K562 (cell line): ENCODE measurements at regions not wholly inside any gene's neighbourhood (a gene's known extent, or its start where the extent isn't known, plus 50 kb on each side); places are given as distances from the start of the nearest gene placed in this dataset.

ENCODE experiments used
- ATF3 ChIP-seq, 2 experiments: fragments of 450-650 bp in 1 of 2; sonication (generic) in 1 of 2; formaldehyde crosslinking in 1 of 2; IDR thresholded peaks in 1 of 2; conservative IDR thresholded peaks in 1 of 2; 2 replicates each; pipeline versions ENCODE4 v1.6.1 to v1.8.1; 2016 to 2023; ENCODE audit warnings: mild to moderate bottlenecking in 2 of 2, moderate library complexity in 2 of 2, inconsistent platforms in 1 of 2, missing genetic modification reagents in 1 of 2
- CTCF ChIP-seq, 3 experiments: IDR thresholded peaks in 2 of 3; conservative IDR thresholded peaks in 1 of 3; 2 replicates each; pipeline ENCODE4 v1.5.1; 2011 to 2012; ENCODE audit warnings: low read length in 3 of 3, mild to moderate bottlenecking in 3 of 3, control low read depth in 2 of 3, improper control_type of control experiment in 1 of 3, inconsistent platforms in 1 of 3, low read depth in 1 of 3, mixed read lengths in 1 of 3, moderate library complexity in 1 of 3; ENCODE audit not compliant: insufficient read depth in 2 of 3
- EZH2 ChIP-seq: IDR thresholded peaks from 2 replicates; pipeline ENCODE4 v1.6.1; 2012; ENCODE audit warnings: low read depth, mild to moderate bottlenecking, inconsistent platforms, low read length, borderline replicate concordance
- KAT2B ChIP-seq: IDR thresholded peaks from one replicate; pipeline ENCODE4 v1.6.1; 2012; ENCODE audit warnings: low read depth, mild to moderate bottlenecking, control low read depth, inconsistent platforms, low read length, moderate library complexity
- SIRT6 ChIP-seq: IDR thresholded peaks from one replicate; pipeline ENCODE4 v1.6.1; 2012; ENCODE audit warnings: low read depth, mild to moderate bottlenecking, control low read depth, inconsistent platforms, low read length, moderate library complexity
- ZZZ3 ChIP-seq: fragments of 450-650 bp; IDR thresholded peaks from 2 replicates; pipeline ENCODE4 v1.6.1; 2016; ENCODE audit warnings: antibody characterized with exemption, mild to moderate bottlenecking, moderate library complexity

- TF ChIP-seq CTCF (IDR thresholded peaks at IDR 0.05 in 2 of 3, conservative IDR thresholded peaks at IDR 0.05 in 1 of 3; ENCODE audit: insufficient read depth in 2 of 3, low read depth in 1 of 3, low read length in 3 of 3) (no peak), KAT2B (no peak), EZH2 (no peak), SIRT6 (no peak), ATF3 (IDR thresholded peaks at IDR 0.05) (no peak), ATF3 (CRISPR knock-in tag; conservative IDR thresholded peaks at IDR 0.05) (no peak), ZZZ3 (no peak)
These were observed 63.1 kb upstream of the NNAT start for GRCh38 chr20:37457921-37458320.
